KBM-7 (cell line): ENCODE measurements at regions not wholly inside any gene's neighbourhood (a gene's known extent, or its start where the extent isn't known, plus 50 kb on each side); places are given as distances from the start of the nearest gene placed in this dataset.
A peak's percentile ranks its signal among the peaks of the same experiment; 100 is the strongest.

ENCODE experiments used
- DNase-seq: peaks from one replicate; pipeline ENCODE4 v3.0.0-alpha.2; 2015
- in situ Hi-C: fragments of 300-500 bp; cut with MboI; formaldehyde crosslinking; loops from 2 replicates; pipeline ENCODE4 v1.14.3; 2020; ENCODE audit warnings: low sequenced_read_pairs, low pct_unique_long_range_greater_than_20kb, mixed read lengths

DNA sequence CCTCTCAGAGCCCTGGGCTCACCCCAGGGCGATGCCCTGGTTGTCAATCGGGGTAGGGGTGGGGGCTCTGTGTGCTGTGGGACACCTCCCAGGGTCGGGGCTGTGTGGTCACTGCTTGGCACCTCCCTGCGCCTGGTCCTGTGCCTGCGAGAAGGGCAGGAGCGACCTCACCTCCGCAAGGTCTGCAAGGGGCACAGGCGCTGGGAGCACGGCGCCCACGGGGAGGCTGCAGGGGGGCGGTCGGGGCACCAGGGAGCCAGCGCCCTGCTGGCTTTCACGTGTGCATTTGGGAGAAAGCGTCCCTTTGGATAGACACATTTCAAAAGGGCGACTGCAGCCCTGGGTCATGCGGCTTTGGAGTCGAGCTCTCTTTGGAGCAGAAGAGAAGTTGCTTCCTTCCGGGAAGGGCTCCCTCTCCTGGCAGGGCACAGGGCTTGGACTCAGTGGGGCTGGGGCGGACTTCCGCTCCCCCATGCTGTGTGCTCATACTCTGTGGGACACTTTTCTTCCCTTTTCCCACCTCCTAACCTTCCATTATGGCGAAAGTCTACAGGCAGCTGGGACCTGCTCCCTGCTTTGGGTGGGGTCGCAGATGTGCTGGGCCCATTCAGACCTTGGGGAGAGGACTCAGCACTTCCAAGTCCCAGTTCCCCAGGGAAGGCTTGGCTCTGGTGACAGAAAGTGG is 52.9 kb upstream of the SLC28A3 start:
- no peak for DNase-seq
- in situ Hi-C loops: no loop called here

GRCh38 chr9:84394036-84394435 is 53.5 kb upstream of the SLC28A3 start:
- DNase-seq: no peak
- in situ Hi-C loops: no loop called here

- in situ Hi-C loops: no loop called here
- DNase-seq: peak; percentile 72
Observed at GRCh38 chr9:84397151-84397728, 56.7 kb upstream of the SLC28A3 start.

DNA sequence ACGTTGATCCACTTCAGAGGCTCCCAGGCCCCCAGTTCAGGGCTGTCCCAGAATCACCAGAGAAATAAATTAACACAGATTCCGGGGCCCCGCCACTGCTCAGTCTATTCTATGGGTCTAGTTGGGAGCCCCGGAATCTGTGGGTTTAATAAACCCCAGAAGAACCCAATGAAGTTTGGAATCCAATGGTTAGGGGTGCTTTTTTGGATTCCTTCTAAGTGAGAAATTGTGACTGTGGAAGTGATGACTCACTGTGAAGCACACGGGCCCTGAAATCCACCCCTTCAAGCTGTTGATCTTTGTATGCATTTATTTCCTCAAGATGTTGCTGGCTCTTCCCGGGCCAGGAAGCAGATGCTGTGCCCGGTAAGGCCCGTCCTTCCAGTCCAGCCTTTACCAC is 57.3 kb upstream of the SLC28A3 start:
- in situ Hi-C loops: no loop called here
- no peak for DNase-seq

GRCh38 chr9:84402517-84402916 is 62.0 kb upstream of the SLC28A3 start:
- in situ Hi-C loops: no loop called here
- DNase-seq: no peak

DNA sequence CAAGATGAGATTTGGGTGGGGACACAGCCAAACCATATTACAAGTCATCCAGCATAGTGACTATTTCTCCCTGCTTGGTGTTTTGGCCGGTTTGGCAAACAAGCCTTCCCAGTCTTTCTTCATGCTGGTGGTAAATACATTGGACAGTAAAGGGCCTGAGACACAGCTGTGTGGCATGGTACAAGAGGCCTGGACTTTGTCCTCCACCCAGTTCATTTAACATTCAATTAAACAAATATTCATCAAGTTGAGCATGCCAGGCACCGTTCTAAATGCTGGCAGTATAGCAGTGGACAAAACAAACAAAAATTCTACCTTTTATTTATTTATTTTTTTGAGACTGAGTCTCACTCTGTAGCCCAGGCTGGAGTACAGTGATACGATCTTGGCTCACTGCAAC is 62.7 kb upstream of the SLC28A3 start:
- no peak for DNase-seq

DNA sequence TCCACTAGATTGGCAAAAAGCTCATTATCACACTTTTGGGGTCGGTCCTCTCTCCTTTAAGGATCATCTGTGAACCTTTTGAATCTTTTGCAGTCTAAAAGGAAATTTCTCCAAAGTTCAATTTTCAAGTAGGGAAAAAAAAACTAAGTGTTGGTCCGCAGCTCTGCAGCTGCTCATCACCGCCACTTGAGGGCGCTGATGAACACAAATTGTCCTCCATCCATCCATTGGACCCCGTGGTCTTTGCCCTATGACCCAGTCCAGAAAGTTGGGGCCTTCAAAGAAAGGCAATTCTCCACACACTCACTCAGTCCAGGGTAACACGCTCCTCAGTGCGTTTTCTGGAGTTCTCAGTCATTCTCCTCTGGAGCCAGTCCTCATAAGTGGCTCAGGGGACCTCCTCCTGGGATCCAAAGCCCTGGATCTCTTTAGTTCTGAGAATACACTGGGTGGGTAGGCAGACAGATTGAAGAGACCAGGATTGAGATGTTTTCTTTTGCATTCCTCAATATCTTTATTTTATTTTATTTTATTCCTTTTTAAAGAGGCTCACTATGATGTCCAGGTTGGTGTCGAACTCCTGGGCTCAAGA is 63.6 kb upstream of the SLC28A3 start:
- peak; percentile 28 for DNase-seq
- in situ Hi-C loops: no loop called here

More for the DNA sequence above, 62.7 kb upstream of the SLC28A3 start:
- in situ Hi-C loops: no loop called here

DNA sequence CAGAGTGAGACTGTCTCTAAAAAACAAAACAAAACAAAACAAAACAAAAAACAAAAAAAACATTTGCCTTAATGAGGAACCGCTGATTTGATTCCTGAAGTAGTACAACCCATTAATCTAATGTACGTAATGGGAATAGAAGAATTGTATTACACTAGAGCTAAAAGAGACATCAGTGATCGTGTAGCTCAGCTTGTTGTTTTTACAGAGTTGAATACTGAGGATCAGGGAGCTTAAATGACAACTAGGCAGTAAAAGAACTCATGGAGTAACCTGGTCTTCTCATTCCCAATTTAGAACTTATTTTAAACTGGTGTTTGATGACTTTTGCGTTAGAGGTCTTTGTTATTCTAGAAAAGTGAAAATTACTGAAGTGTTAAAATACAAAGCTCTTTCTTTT is 65.1 kb upstream of the SLC28A3 start:
- DNase-seq: no peak
- in situ Hi-C loops: no loop called here

DNA sequence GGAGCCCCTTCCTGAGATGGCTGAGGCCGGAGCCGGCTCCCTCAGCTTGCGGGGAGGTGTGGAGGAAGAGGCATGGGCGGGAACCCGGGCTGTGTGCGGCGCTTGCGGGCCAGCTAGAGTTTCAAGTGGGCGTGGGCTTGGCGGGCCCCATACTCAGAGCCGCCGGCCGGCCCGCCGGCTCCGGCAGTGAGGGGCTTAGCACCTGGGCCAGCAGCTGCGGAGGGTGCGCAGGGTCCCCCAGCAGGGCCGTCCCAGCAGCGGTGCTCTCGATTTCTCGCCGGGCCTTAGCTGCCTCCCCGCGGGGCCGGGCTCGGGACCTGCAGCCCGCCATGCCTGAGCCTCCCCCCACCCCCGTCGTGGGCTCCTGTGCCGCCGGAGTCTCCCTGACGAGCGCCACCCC is 67.9 kb upstream of the SLC28A3 start:
- in situ Hi-C loops: no loop called here
- DNase-seq: no peak

DNA sequence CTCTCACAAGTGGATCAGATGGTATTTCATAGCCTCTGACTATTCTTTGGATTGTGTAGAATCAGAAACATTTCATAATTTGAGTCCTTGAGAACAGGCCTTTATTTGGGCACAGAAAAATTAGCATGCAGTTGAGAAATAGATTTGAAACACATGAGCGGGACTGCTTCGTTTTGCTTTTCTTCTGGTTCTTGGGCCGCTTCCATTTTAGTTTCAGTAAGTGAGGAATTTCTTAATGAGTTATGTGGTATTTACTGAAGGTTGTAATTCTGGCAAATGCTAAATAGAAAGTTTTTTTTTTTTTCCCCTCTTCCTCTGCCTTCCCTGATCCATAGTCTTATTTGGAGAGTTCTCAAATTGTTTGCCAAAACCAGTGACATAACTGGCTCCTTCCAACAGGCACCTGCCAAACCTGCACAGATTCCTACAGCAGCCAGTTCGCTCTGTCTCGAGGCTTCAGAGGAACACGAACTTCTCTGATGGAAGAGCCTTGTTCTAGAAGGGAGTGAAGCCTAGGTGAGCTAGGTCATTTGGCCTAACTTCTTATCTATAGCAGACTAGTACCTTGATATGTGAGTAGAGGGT is 71.2 kb upstream of the SLC28A3 start:
- DNase-seq: no peak
- in situ Hi-C loops: no loop called here

DNA sequence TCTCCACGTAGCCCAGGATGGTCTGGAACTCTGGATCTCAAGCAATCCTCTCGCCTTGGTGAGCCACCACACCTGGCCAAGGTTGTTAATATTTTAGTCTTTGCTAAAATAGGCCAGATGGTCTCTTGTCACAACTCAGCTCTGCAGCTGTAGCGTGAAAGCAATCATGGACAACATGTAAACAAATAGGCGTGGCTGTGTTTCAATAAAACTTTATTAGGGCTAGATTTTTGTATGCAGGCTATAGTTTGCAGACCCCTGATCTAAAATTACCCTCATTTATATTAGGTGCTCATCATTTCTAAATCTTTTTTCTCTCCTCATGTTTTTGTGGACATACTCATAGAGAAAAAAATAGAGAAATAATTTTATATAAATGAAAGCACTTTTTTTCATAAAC is 72.1 kb upstream of the SLC28A3 start:
- no peak for DNase-seq
- in situ Hi-C loops: no loop called here

DNA sequence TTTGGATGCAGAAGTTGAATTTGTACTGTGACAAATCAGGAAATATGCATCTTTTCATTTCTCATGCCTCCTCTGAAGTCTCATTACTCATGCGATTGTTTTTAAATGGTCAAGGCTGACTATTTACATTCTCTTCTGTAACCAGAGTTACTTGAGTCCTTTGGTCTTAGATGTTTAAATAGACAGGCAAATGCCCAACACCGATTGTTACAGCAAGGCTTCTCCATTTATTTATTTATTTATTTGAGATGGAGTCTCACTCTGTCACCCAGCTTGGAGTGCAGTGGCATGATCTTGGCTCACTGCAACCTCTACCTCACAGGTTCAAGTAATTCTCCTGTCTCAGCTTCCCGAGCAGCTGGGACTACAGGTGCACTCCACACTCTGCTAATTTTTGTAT is 72.7 kb upstream of the SLC28A3 start:
- no peak for DNase-seq
- in situ Hi-C loops: no loop called here

DNA sequence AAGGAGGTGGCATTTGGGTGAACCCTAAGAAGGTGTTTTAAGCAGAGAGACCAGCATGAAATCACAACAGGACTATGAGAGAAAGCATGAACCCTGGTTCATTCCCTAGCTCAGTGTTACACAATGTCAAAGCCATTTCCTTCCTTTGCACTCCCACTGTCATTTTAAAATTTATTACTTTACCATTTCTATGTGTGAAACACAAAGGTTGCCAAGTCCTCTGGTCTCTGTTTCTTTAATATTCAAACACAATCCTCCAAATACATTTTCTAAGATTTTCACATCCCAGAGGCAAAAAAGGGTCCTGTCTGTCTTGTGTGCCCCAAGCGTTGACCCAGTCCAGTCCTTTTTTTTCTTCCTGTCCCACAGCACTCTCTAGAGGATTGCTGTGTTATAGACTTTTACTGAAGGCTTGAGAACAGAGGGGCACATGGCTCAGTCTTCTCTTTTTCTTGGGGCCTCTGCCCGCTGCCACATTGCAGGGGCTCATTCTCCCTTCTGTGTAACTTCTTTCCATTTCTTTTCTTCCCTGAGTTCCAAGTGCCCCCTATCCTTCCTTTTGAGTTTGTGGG is 78.6 kb upstream of the SLC28A3 start:
- in situ Hi-C loops: no loop called here
- DNase-seq: no peak

GRCh38 chr9:84424931-84425330 is 84.4 kb upstream of the SLC28A3 start:
- no peak for DNase-seq
- in situ Hi-C loops: no loop called here

DNA sequence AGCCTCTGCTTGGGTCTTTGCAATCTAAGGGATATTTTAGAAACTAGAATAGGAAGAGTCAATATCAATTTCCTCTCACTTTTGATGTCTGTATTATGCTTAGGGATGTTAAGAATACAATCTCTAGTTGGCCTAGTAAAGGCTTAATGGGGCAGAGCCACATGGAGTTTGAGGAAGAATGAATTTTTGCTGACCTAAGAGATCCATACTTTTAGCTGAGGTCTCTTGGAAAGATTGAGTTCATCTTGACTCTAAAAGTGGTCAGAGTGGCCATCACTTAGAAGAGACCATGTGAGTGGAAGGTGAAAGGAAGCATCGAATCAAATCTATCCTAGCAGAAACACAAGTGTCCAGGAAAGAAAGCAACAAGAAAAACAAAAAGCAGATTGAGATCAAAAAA is 92.2 kb upstream of the SLC28A3 start:
- in situ Hi-C loops: no loop called here
- DNase-seq: no peak

- in situ Hi-C loops: no loop called here
- no peak for DNase-seq
Observed at GRCh38 chr9:84435902-84436301, 95.3 kb upstream of the SLC28A3 start.

DNA sequence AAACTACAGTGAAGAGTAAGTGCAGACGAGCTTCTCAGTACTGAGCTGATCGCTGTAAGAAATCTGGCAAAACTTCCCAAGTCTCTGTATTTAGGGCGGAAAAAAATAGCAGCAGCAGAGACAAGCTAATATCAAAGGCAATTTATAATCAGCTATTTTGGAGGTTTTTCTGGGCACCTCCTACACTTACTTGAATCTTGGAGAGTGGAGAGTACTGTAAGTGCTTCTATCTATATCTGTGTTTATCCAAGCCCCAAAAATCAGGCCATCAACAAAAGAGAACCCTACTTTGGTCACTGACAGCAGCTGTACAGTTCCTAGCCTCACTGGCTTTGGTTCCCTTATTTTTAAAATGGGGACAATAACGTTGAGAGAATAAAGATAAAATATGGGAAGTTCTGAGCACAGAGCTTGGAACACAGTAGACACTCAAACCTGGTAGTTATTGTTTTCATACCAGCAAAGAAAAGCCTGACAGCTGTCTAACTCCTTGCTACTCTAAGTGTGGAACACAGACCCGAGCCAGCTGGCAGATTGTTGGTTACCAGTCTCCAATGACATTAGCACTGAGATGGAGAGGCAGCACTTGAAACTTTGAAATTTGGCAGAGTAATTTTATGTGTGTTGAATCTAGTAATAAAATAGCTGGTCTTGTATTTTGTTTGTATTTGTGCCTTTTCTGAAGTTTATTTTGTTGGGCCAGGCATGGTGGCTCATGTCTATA is 96.0 kb upstream of the SLC28A3 start:
- DNase-seq: no peak
- in situ Hi-C loops: no loop called here

DNA sequence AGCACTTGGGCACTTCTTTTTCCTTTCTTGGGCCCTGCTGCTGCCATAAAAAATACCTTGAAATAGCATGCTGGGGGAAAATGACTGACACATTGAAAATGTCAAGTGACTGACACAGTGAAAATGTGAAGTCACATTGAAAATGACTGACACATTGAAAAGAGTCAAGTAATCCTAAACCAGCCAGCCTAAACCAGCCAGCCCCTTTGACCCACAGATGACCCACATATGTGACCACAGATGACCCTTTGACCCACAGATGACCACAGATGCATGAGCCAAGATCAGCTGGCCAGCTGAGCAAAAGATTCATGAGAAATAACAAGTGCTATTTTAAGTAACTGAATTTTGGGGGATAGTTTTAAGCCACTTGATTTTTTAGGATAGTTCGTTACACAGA is 97.8 kb upstream of the SLC28A3 start:
- no peak for DNase-seq
- in situ Hi-C loops: no loop called here

DNA sequence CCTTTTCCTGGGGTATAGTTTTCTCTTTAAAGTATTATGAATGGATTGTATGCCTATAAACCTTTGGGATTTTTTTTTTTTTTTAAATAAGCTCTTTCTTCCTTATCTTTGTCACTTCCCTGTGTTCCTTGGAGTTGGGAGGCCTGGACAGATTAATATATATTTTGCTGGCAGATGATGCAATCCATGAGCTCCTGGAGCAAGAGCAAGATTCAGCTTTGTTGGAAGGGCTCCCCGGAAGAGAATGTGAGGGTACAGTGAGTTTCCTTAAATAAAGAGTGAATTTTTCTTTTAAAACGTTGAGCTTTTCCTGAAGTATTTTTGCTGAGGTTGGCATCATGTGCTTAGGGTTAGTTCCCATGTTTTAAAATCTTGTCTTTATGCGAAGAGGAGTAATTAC is 98.7 kb upstream of the SLC28A3 start:
- in situ Hi-C loops: no loop called here
- DNase-seq: no peak

DNA sequence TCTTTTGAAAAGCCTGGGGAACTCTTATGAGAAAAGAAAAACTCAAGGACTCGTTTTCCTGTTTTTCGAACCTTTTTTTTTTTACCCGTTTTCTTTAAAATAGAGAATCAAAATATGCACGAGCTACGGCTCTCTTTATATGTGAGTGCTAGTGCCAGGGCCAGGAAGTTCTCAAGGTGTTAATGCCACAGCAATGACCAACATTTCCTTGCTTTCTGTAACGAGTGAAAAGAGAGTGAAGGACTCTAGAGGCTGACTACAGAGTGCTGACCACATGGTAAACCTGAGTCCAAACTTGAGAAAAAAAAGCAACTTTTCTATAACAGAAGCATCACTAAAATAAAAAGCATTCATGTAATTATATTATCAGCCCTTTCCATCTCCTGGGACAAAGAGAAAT is 102.2 kb upstream of the SLC28A3 start:
- in situ Hi-C loops: no loop called here

More for the DNA sequence above, 102.2 kb upstream of the SLC28A3 start:
- DNase-seq: no peak
